ENCODE measurements at regions not wholly inside any gene's neighbourhood (a gene's known extent, or its start where the extent isn't known, plus 50 kb on each side); places are given as distances from the start of the nearest gene placed in this dataset.
"Not testable (repeated sequence)": the region's sequence is repeated elsewhere in the genome, so short reads cannot be mapped to it uniquely, and the experiment has no call there.

DNA sequence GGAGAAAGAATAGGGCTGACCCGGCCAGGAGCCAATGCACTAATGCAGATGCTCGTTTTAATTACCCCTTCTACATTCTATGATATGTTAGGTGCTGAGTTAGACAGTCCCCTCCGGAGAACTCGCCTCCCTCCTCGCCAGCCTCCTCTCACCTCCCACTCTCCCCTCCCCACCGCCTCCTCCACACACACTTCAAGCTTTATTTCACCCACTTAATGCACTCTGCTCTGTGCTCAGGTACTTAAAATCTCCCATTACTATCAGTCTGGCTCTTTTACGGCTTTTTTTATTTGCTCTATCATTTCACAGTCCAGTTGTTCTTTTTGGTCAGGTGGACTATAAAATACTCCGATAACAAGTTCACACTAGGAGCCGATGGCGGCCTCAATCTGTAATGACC, 231.6 kb downstream of the TEX36 start:
- no peak for DNase-seq (ENCODE audit: low spot score)

DNA sequence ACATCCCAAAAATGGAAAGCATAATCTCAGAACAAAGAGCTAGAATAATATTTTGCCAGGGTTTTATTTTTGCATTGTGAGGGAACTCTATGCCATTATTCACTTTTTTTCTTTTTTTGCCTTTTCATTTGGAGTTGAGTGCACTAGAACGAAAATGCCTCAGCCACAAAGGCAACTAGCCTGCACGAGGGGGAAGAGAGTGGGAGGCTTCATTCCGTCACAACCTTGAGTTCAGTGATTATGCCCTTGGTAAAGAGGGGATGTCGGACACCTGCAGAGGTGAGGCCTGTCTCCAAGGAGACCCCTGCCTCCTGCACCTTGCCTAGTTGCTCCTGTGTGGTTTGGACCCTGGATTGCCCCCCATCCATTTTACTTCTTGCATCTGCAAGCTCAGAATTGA, 232.7 kb downstream of the TEX36 start:
- DNase-seq (ENCODE audit: low spot score), result no peak

DNA sequence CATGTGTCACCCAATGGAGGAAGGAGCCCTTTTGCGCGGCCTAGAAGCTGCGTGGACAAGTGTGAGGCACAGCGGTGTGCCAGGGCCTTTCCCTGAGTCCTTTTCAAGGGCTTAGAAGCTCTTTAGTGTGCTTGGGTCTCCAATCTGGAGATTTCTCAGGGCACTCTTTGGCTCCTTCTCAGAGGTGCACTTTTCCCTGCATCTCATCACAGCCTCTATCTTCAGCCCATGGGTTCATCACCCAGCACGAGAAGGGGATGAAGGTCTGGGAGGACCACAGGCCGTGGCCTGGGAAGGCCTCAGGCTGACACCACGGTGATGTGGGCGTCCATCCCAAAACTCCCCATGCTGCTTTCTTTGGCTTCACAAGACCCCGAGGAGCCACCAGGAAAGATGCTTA, 233.4 kb downstream of the TEX36 start:
- DNase-seq (ENCODE audit: low spot score), result no peak

DNA sequence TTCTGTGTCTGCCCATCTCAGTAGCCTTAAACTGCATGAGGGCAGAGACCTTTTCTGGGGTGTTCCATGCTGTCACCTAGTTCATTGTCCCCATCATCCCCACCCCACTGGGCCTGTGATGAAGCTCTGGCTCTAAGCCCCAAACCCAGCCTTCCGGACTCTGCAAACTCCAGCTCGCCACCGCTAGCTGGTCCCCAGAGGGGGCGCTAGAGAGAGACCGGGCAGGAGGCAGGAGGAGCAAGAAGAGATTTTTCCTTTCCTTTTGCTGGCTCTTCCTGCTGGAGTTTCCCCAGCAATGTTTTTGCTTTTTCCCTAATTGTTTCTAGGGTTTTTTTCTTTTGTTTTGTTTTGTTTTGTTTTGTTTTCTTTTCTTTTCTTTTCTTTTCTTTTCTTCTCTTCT, 234.4 kb downstream of the TEX36 start:
- DNase-seq (ENCODE audit: low spot score), result no peak

DNA sequence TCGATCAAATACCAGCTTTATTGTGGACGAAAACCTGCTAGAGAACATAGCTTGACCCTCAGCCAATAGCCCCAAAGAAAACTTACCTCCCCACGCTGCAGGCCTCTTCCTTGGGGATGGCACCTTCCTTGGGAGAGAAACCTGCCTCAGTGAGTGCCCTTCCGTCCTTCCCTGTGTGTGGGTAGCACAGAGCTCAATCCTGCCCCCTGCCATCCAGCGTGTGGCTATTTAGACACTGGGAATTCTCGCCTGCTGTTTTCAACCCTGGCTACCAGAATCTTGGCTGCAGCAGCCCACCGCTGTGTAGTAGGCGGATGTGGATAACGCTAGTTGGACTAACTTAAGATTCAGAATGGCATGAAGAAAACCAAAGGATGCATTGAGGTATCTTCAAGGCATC, 238.2 kb downstream of the TEX36 start:
- DNase-seq (ENCODE audit: low spot score), result no peak

DNA sequence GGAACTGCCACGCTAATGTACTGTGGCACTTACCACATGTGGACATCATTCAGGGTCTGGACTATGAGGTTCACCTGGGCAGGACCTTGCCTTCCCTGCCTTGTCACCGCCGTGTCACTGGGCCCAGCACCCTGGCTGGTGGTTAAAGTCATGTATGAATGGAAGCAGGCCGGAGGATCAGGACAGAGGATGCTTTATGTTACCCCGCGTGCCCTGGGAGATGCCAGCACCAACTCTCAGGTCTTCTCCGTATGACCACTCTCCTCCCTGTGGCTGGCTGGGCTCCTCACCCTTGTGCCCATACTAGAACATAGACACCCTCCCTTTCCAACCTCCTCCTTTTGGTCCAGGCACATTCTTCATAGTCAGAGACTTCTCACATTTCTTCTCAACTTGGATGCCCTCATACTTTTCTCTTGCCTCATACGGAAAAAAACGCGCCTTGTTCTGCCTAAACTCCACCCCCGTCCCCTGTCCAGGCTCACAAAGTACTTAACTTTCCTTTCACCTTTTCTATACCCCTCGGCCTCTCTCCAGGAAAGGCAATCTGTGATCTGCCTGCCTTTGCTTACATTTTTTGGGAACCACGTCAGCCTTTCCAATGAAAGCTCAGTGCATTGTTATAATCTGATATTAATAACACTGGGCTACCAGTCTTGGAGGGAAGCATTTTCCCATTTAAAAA, 240.0 kb downstream of the TEX36 start:
- no peak for DNase-seq (ENCODE audit: low spot score)

DNA sequence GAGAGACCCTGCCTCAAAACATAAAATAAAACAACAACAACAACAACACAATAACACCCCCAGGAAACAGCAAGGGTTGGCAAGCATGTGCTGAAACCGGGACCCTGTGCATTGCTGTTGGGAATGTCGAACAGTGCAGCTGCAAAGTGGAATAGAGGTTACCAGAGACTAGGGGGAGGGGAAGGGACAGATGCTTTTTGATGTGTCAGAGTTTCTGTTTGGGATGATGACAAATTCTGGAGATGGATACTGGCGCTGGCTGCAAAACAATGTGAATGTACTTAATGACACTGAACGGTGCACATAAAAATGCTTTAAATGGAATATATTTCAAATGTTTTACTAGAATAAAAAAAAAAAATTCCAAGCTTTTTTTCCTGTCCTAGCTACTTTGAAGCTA, 241.8 kb downstream of the TEX36 start:
- DNase-seq (ENCODE audit: low spot score), result no peak

DNA sequence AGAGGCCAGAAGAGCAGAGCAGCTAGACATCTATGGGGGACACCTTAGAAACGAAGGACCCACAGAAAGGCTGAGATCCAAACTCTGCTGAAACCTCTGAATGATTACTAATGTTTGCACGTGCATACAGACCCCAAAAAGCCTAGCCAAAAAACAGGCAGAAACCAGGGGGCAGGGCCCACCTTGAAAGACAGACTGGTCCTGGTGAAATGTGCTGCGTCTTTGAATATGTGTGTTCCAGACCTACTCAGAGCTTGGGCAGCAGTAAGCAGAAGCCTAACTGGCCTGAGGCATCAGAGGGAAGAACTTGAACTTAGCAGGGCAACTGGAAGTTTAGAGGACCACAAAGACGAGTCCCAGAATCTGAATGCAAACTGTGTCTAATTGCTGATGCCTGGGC, 251.8 kb downstream of the TEX36 start:
- DNase-seq (ENCODE audit: low spot score), result no peak

DNA sequence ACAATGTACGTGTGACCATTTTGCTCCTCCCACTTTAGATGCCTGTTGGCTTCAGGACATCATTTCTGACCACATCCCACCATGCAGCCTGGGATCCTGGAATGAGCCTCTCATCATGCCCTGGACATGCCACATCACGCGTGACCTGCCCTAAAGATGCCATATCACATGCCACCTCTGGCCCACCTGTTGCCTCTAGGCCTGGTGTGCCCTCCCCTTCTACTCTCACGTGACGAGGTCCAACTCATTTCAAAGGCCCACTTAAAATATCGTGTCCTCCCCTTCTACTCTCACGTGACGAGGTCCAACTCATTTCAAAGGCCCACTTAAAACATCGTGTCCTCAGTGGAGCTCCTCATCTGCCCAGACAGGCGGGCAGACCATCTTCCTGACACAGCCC, 254.9 kb downstream of the TEX36 start:
- DNase-seq (ENCODE audit: low spot score), result no peak

DNA sequence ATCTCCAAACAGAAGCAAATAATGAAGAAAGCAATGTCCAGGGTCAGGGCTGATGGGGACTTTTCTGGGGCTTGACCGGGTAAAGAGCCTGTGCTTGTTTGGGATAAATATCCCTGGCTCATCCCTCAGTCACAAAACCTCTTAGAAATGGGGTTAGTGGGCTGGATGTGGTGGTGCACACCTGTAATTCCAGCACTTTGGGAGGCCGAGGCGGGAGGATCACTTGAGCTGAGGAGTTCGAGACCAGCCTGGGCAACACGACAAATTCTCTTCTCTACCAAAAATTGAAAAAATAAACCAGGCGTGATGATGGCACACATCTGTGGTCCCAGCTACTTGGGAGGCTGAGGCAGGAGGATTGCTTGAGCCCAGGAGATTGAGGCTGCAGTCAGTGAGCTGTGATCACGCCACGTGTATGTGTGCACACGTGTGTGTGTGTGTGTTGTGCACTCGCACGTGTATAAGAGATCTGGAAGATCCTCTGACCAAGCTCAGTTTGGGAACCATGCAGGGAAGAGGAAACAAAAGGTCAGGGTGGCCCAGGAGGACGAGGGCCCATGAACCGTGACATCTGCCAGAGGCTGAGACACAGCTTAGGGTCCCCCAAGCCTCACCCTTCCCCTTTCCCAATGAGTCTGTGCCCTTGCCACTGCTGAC, 258.6 kb downstream of the TEX36 start:
- no peak for DNase-seq (ENCODE audit: low spot score)

DNA sequence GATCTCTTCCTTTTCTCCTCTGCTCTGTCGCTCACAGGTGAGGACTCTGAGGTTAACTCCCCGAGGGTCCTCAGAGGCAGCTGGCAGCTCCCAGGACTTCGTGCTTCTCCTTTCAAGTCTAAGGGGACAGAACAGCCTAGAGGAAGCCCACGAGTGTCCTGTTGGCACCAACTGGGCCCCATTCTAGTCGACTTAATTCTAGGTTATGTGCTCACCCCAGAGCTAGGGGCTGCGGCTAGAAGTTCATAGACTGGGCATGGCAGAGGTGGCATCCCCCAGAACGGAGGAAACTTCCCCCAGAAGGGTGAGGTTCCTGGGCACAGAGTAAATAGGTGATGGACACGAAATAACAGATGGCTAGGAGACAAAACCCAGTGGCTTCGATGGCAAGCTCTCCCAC, 259.4 kb downstream of the TEX36 start:
- no peak for DNase-seq (ENCODE audit: low spot score)

DNA sequence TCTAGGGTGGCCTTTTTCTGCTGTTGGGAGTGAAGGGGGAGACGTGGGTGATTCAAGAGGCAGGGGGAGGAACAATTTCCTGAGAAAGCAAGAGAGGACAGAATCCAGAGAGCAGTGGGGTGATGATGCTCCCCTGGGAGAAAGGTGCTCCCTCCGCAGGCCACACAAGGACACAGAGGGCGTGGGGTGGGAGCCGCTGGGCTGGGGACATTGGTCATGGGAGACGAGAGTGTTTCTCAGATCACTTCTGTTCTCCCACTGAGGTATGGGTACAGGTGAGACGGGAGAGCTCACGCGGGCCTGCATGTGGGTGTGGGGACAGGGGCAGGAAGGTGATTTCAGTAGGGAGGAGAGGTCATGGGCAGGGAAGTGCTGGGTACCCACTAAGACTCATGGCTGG, 259.5 kb upstream of the CTBP2 start:
- DNase-seq (ENCODE audit: low spot score), result no peak

DNA sequence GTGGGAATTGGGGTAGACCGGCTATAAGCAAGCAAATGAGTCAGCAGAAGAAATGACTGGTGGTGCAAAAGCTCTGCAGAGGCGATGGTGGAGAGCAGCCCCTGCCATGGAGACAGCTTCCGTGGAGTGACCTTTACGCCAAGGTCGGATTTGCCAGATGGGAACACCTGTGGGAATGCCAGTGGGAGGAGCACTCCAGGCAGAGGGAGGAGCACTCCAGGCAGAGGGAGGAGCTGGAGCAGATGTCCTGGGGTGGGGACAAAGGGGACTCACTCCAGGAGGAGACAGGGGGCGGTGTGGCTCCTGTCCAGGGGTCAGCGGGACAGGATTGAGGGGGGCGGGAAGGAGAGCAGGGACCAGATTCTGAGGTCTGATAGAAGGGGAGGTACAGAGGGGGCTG, 258.8 kb upstream of the CTBP2 start:
- no peak for DNase-seq (ENCODE audit: low spot score)

DNA sequence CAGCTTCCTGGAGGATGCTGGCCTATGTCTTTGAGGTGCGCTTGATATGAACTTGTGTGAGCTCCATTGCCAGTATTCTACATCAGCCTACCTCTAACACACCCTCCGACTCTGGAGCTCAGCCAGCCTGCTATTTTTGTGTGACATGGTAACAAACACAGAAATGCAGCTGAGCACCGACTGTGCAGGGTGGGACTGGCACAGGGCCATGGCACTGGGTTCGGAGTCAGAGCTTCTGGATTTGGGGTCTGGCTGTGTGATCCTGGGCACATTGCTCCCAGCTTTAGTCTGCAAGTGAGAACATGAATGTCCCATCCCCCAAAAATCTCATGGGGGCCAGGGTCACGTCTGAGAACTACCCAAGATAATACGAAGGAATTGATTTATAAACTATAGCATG, 257.2 kb upstream of the CTBP2 start:
- DNase-seq (ENCODE audit: low spot score), result no peak

DNA sequence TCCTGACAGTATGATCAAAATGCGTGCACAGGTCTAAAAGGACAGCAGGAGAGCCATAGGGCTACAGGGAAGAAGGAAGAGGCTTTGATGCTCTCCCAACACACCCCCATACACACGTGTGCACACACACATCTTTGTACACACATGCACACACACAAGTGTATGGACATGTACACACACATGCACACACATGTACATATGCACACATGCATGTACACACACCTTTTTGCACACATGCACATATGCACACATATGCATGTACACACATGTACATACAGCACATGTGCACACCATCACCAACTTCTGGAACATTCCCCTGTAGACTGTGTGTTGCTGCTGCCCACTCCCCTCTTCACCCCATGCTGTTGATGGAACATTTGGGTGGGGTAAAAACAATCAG, 255.6 kb upstream of the CTBP2 start:
- DNase-seq (ENCODE audit: low spot score), result no peak

DNA sequence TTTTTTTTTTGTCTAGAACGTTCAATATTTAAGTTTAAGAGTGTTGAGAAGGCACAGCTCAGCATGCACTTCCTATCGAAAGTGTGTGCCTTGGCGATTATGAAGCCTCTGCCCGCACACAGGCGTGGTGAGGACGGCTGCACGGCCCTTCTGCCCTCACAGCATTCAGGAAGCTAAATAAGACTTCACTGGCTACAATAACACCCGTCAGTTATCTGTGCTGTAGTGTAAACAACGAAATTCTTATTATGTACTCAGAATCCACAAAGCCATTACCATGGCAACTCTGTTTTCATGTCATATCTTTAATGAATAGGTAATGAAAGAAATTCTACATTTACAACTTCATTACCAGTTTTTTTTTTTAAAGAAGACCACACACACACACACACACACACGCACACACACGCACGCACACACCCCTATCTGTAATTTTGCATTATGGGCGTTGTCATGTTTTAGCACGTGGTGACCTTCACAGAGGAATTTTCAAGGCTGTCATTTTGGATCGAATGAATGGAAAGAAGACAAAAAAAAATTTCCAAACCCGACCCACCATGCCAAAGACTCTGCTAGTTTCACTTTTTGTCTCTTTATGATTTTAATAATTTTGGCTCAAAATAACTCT, 254.8 kb upstream of the CTBP2 start:
- DNase-seq (ENCODE audit: low spot score), result no peak

DNA sequence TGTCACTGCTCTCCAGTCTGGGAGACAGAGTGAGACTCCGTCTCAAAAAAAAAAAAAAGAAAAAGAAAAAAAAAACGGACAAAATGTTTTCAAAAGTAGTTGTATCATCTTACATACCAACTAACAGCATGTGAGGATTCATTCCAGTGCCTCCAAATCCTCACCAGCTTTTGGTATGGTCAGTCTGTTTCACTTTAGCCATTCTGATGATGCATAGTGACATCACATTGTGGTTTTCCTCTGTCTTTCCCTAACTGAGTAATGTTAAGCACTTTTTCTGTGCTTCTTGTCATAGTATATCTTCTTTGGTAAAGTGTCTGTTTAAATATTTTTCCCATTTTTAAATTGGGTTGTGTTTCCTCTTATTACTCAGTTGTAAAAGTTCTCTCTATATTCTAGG, 251.4 kb upstream of the CTBP2 start:
- DNase-seq (ENCODE audit: low spot score), result no peak

DNA sequence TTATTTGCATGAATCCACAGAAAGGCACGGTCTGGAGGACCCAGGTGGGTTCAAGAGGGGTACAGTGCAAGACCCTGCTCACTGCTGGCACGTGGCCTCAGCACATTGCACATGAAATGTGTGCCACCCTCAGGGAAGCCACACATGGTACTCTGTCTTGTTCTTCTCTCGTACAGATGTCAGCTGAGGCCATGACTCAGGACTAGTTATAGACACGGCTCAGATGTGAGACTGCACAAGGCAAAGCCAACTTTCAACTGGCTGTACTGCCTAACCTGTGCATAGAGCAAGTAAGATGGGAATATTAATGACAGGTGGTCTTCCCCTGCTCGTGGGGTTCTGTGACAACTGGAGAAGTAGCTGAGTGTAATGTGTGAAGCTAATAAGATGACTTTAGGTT, 249.4 kb upstream of the CTBP2 start:
- DNase-seq (ENCODE audit: low spot score), result no peak

DNA sequence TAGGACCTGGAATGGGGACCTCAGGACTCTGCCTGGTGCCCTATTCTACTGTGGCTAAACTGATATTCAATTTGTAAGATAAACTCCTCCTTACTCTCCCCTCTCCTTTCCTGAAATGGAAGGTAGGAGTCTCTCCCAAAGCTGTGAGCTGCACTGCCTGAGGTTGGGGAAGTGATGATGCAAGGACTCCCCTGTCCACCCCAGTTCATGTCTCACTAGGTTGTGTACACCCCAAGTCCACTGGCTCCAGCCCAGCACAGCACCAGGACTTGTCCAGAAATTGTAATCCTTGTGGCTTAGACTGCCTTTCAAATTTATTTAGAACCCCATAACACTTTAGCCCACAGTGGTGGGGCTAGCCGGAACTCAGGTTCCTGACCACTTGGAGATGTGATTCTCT, 247.2 kb upstream of the CTBP2 start:
- DNase-seq (ENCODE audit: low spot score), result no peak

DNA sequence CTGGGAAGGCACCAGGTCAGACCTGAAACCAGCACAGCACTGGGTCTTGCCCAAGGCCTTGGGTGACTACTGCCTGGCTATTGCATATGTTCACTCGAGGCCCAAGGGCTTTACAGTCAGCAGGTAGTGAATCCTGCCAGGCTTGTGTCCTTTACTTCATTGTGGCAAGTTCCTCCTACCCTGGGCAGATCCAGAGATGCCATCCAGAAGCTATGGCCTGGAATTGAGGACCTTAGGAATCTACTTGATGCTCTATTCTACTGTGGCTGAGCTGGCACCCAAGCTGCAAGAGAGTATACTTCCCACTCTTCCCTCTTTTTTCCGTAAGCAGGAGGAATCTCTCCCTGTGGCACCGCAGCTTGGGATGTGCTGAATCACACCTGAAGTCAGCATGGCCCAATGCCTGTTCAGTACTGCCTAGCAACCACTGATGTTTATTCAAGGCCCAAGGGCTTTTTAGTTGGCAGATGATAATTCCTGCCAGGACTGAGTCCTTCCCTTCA, 246.7 kb upstream of the CTBP2 start:
- DNase-seq (ENCODE audit: low spot score), result no peak

DNA sequence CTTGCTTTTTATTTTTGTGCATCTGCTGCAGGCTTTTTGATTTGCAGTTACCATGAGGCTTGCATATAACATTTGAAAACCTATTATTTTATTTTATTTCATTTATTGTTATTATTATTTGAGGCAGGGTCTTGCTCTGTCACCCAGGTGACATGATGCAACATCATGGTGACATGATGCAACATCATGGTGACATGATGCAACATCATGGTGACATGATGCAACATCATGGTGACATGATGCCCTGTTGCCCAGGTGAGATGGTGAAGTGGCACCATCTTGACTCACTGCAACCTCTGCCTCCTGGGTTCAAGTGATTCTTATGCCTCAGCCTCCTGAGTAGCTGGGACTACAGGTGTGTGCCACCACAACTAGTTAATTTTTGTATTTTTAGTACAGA, 244.5 kb upstream of the CTBP2 start:
- DNase-seq (ENCODE audit: low spot score), result not testable (repeated sequence)

DNA sequence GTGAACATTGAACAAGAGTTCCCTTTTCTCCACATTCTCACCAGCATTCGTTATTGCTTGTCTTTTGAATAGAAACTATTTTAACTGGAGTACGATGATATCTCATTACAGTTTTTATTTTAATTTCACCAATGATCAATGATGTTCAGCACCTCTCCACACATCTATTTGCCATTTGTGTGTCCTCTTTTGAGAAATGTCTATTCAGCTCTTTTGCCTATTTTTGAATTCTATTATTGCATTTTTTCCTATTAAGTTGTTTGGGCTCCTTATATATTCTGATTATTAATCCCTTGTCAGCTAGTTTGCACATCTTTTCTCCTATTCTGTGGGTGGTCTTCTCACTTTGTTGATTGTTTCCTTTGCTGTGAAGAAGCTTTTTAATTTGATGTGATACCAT, 241.1 kb upstream of the CTBP2 start:
- DNase-seq (ENCODE audit: low spot score), result no peak

DNA sequence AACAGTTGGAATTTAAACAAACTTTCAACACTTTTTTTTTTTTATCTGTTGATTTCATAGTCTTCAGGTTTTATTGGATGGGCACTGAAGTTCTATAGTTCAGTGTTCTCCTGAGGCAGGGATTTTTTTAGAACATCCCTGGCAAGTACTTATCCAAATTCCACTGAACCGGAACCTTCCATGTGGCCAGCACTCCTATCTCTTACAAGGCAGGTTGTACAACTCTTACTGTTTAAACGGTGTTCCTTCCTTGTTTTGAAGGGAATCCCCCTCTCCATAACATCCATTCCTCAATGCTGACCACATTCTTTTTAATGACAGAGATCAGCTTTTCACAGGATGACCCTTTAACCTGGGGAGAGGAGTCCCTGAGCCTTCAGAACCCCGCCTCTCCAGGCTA, 238.9 kb upstream of the CTBP2 start:
- DNase-seq (ENCODE audit: low spot score), result no peak

DNA sequence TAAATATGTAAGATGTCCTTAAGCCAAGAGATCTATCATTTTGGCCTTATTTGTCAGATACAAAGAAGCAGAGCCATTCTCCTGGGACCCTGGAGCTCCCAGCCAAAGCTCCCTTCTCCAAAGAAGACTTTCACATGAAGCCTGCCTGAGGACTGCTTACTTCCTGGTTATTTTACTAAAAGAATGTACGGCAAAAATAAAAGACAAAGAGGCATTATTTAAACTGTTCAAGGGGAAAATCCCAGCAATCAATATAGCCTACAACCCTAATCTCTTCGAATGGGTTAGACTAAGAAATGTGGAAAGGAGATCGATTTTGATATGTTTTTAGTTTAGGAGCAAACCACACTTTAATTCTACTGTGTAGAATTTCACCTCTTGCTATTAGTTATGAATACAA, 237.9 kb upstream of the CTBP2 start:
- DNase-seq (ENCODE audit: low spot score), result no peak
